IMR-90 (cell line): ENCODE measurements at regions not wholly inside any gene's neighbourhood (a gene's known extent, or its start where the extent isn't known, plus 50 kb on each side); places are given as distances from the start of the nearest gene placed in this dataset.

ENCODE experiments used
- ATAC-seq: fragments of 200-7000 bp; cut with Tn5 transposase; 2 replicates; pipeline ENCODE4 v1.9.1; 2020; ENCODE audit warnings: low read depth, mild to moderate bottlenecking, moderate library complexity
- BruUV-seq: library from RNA; stranded (reverse); fragments of 400-500 nt; replicated peaks from 2 replicates; lab custom pipeline; 2021; lab: Mats Ljungman, UMichigan
- CTCF ChIA-PET: fragments of 300-600 bp; formaldehyde crosslinking; extraction: SDS; loops from one replicate; lab custom pipeline; 2021; ENCODE audit warnings: antibody characterized with exemption; lab: Yijun Ruan, JAX
- POLR2A ChIA-PET: fragments of 300-600 bp; sonication (Branson Sonifier 250); formaldehyde crosslinking; loops from one replicate; lab custom pipeline; 2022; ENCODE audit warnings: antibody characterized with exemption; ENCODE audit not compliant: unreplicated experiment; lab: Charles Lee
- DNase-seq: peaks from one replicate; pipeline ENCODE4 v3.0.0; 2013
- H2AFZ ChIP-seq: replicated peaks from 2 replicates; pipeline ENCODE3; 2013; ENCODE audit warnings: low read length, mild to moderate bottlenecking; ENCODE audit not compliant: poor library complexity
- H2AK5ac ChIP-seq: 2 replicates; pipeline ENCODE4 v1.6.1; 2013; ENCODE audit warnings: low read depth, low read length, inconsistent platforms
- H2AK9ac ChIP-seq: replicated peaks from 2 replicates; pipeline ENCODE3; 2013; ENCODE audit warnings: mild to moderate bottlenecking, low read depth, low read length, moderate library complexity; ENCODE audit not compliant: poor library complexity
- H2BK120ac ChIP-seq: 2 replicates; pipeline ENCODE4 v1.6.1; 2013; ENCODE audit warnings: low read depth, low read length, inconsistent platforms
- H2BK15ac ChIP-seq: 3 replicates; pipeline ENCODE4 v1.6.1; 2013; ENCODE audit warnings: low read depth, low read length, inconsistent platforms
- H2BK20ac ChIP-seq: 2 replicates; pipeline ENCODE4 v1.6.1; 2013; ENCODE audit warnings: low read depth, mild to moderate bottlenecking, inconsistent platforms, low read length, moderate library complexity
- H2BK5ac ChIP-seq: 2 replicates; pipeline ENCODE4 v1.6.1; 2013; ENCODE audit warnings: mild to moderate bottlenecking, low read depth, low read length, inconsistent platforms; ENCODE audit not compliant: poor library complexity, severe bottlenecking
- H3K14ac ChIP-seq: replicated peaks from 2 replicates; pipeline ENCODE4 v1.6.1; 2013; ENCODE audit warnings: low read depth, low read length, inconsistent platforms
- H3K18ac ChIP-seq: 2 replicates; pipeline ENCODE4 v1.6.1; 2013; ENCODE audit warnings: low read depth, low read length, control low read depth
- H3K23ac ChIP-seq: 2 replicates; pipeline ENCODE4 v1.6.1; 2013; ENCODE audit warnings: low read depth, low read length, inconsistent platforms
- H3K27ac ChIP-seq: 2 replicates; pipeline ENCODE4 v1.5.1; 2013; ENCODE audit warnings: mild to moderate bottlenecking, control low read depth, low read length; ENCODE audit not compliant: insufficient read depth
- H3K27me3 ChIP-seq: 2 replicates; pipeline ENCODE4 v1.6.1; 2013; ENCODE audit warnings: low read length; ENCODE audit not compliant: control insufficient read depth, insufficient read depth
- H3K36me3 ChIP-seq: 2 replicates; pipeline ENCODE4 v1.6.1; 2013; ENCODE audit warnings: low read length, mixed read lengths; ENCODE audit not compliant: control insufficient read depth, insufficient read depth
- H3K4ac ChIP-seq: 2 replicates; pipeline ENCODE4 v1.6.1; 2013; ENCODE audit warnings: low read depth, low read length, inconsistent platforms
- H3K4me1 ChIP-seq: 2 replicates; pipeline ENCODE4 v1.6.1; 2013; ENCODE audit warnings: low read length, mixed read lengths; ENCODE audit not compliant: control insufficient read depth, insufficient read depth
- H3K4me2 ChIP-seq: 2 replicates; pipeline ENCODE4 v1.6.1; 2013; ENCODE audit warnings: low read depth, mild to moderate bottlenecking, control low read depth, low read length, moderate library complexity
- H3K4me3 ChIP-seq: 2 replicates; pipeline ENCODE4 v1.5.1; 2013; ENCODE audit warnings: low read depth, mild to moderate bottlenecking, control low read depth, low read length, moderate library complexity; ENCODE audit not compliant: insufficient read depth
- H3K56ac ChIP-seq: 2 replicates; pipeline ENCODE4 v1.6.1; 2013; ENCODE audit warnings: low read length, inconsistent platforms; ENCODE audit not compliant: insufficient read depth; ENCODE audit errors: extremely low read depth
- H3K79me1 ChIP-seq, 2 experiments: 2 replicates each; pipeline ENCODE4 v1.6.1; 2013; ENCODE audit warnings: low read length in 2 of 2, inconsistent platforms in 1 of 2, low read depth in 1 of 2
- H3K9ac ChIP-seq: 2 replicates; pipeline ENCODE4 v1.6.1; 2013; ENCODE audit warnings: low read depth, low read length, control low read depth
- H3K9me1 ChIP-seq: 2 replicates; pipeline ENCODE4 v1.6.1; 2013; ENCODE audit warnings: low read length, inconsistent platforms; ENCODE audit not compliant: insufficient read depth
- H3K9me3 ChIP-seq: 2 replicates; pipeline ENCODE4 v1.6.1; 2013; ENCODE audit warnings: low read length; ENCODE audit not compliant: control insufficient read depth, insufficient read depth
- H4K20me1 ChIP-seq: 2 replicates; pipeline ENCODE4 v1.6.1; 2013; ENCODE audit warnings: low read length, inconsistent platforms; ENCODE audit not compliant: insufficient read depth
- H4K5ac ChIP-seq: 2 replicates; pipeline ENCODE4 v1.6.1; 2013; ENCODE audit warnings: mild to moderate bottlenecking, low read depth, low read length, control low read depth
- H4K8ac ChIP-seq, 2 experiments: 2 replicates each; pipeline ENCODE4 v1.6.1; 2013; ENCODE audit warnings: low read depth in 2 of 2, low read length in 2 of 2, control low read depth in 1 of 2, inconsistent platforms in 1 of 2
- H4K91ac ChIP-seq: 2 replicates; pipeline ENCODE4 v1.6.1; 2013; ENCODE audit warnings: low read depth, low read length, inconsistent platforms; ENCODE audit not compliant: insufficient read depth
- BHLHE40 ChIP-seq: fragments of 150-350 bp; IDR thresholded peaks from 2 replicates; pipeline ENCODE4 v1.6.1; 2016; ENCODE audit warnings: mild to moderate bottlenecking, low read depth, low read length
- CEBPB ChIP-seq: IDR thresholded peaks from 2 replicates; pipeline ENCODE4 v1.6.1; 2012; ENCODE audit warnings: low read depth, low read length, improper control_type of control experiment
- FOS ChIP-seq: fragments of 150-350 bp; IDR thresholded peaks from 2 replicates; pipeline ENCODE4 v1.6.1; 2016; ENCODE audit warnings: low read depth, low read length
- MAZ ChIP-seq: IDR thresholded peaks from 2 replicates; pipeline ENCODE4 v1.6.1; 2012; ENCODE audit warnings: low read depth, mild to moderate bottlenecking, low read length, improper control_type of control experiment, moderate library complexity, borderline replicate concordance
- NFE2L2 ChIP-seq: fragments of 150-350 bp; IDR thresholded peaks from 2 replicates; pipeline ENCODE4 v1.6.1; 2016; ENCODE audit warnings: low read depth, mild to moderate bottlenecking, low read length
- POLR2A ChIP-seq: IDR thresholded peaks from 2 replicates; pipeline ENCODE4 v1.6.1; 2012; ENCODE audit warnings: mild to moderate bottlenecking, low read depth, low read length
- RAD21 ChIP-seq: IDR thresholded peaks from 2 replicates; pipeline ENCODE4 v1.6.1; 2012; ENCODE audit warnings: low read length, improper control_type of control experiment
- RFX5 ChIP-seq: IDR thresholded peaks from 2 replicates; pipeline ENCODE4 v1.8.0; 2012; ENCODE audit warnings: low read depth, mild to moderate bottlenecking, low read length, moderate library complexity
- WGBS, 2 experiments: methylation state at CpG; one replicate each; pipeline versions ENCODE4 v1.1.5 to v1.1.7; 2013; ENCODE audit warnings: missing lambda C conversion rate in 2 of 2; ENCODE audit not compliant: insufficient read length in 1 of 2; ENCODE audit errors: extremely low coverage in 2 of 2; 5-methylcytosine and 5-hydroxymethylcytosine counted together
- dilution Hi-C: fragments of 300-500 bp; cut with HindIII; formaldehyde crosslinking; loops from one replicate; pipeline ENCODE4 v1.14.3; 2018; ENCODE audit warnings: low sequenced_read_pairs; ENCODE audit not compliant: unreplicated experiment
- in situ Hi-C: fragments of 300-500 bp; cut with MboI; formaldehyde crosslinking; loops from 3 replicates; pipeline ENCODE4 v1.14.3; 2019; ENCODE audit warnings: low sequenced_read_pairs, inconsistent platforms, mixed read lengths
- intact Hi-C: fragments of 100-400 bp; cut with micrococcal nuclease; formaldehyde crosslinking; loops from 2 replicates; pipeline ENCODE4 v1.10.0; 2022
- TF ChIP-seq, protein P1 (sequence below): fragments of 150-350 bp; IDR thresholded peaks from 2 replicates; pipeline ENCODE4 v1.6.1; 2016; ENCODE audit warnings: low read depth, mild to moderate bottlenecking, low read length, moderate library complexity, borderline replicate concordance

DNA sequence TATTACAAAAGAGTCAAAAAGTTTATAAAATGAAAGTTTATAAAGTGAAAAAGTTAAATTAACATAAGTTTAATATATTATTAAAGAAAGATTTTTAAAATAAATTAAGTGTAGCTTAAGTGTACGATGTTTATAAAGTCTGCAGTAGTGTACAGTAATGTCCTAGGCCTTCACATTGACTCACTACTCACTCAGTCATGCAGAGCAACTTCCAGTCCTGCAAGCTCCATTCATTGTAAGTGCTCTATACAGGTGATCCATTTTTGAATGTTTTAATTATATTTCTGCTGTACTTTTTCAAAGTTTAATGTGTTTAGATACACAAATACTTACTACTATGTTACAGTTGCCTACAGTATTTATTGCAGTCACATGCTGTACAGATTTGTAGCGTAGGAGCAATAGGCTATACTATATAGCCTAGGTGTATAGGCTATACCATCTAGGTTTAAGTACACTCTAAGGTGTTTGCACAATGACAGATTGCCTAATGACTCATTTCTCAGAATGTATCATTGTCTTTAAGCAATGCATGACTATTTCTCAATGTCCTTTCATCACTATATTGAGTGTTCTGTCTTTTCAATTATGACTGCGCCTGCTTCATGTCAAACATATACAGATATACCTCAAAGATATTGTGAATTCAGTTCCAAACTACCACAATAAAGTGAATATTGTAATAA is 1110.3 kb upstream of the MAP3K7 start:
- Histone ChIP-seq H3K36me3 (no peaks in the 10 kb centered on the region), H2AK5ac (no peak overlapping the region), H3K9ac (no peak overlapping the region), H4K8ac (no peak overlapping the region), H3K4me2 (no peak overlapping the region), H4K5ac (no peak overlapping the region), H3K9me3 (no peaks in the 10 kb centered on the region), H3K27ac (no peak overlapping the region), H3K4ac (no peak overlapping the region), H2BK5ac (no peak overlapping the region), H2BK20ac (no peak overlapping the region), H3K14ac (no peak overlapping the region), H3K4me3 (no peak overlapping the region), H3K18ac (no peak overlapping the region), H3K27me3 (no peaks in the 10 kb centered on the region), H3K23ac (no peak overlapping the region), H2AK9ac (no peak overlapping the region), H3K9me1 (no peaks in the 10 kb centered on the region), H2BK15ac (no peak overlapping the region), H3K4me1 (no peaks in the 10 kb centered on the region), H2BK120ac (no peak overlapping the region), H4K91ac (no peak overlapping the region), H3K56ac (no peak overlapping the region), H4K20me1 (no peaks in the 10 kb centered on the region), H3K79me1 (no peaks in the 10 kb centered on the region), H2AFZ (no peak overlapping the region)
- ChIA-PET POLR2A (no interaction called here), CTCF (interaction anchor here (0.6 kb wide), 1 partner anchor 330 kb away, joined by 3 read pairs; no protein-coding TSS in a partner anchor)
- TF ChIP-seq MAZ (no peak), CEBPB (no peak), BHLHE40 (no peak), RFX5 (no peak), NFE2L2 (no peak), RAD21 (no peak), FOS (no peak), POLR2A (no peak)
- TF ChIP-seq, protein P1, sequence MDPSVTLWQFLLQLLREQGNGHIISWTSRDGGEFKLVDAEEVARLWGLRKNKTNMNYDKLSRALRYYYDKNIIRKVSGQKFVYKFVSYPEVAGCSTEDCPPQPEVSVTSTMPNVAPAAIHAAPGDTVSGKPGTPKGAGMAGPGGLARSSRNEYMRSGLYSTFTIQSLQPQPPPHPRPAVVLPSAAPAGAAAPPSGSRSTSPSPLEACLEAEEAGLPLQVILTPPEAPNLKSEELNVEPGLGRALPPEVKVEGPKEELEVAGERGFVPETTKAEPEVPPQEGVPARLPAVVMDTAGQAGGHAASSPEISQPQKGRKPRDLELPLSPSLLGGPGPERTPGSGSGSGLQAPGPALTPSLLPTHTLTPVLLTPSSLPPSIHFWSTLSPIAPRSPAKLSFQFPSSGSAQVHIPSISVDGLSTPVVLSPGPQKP: no peak
- dilution Hi-C loops (no loop called here), in situ Hi-C loops (no loop called here), intact Hi-C loops (no loop called here)
- DNase-seq (no peak), ATAC-seq (peak; percentile 59)
- no TSS peak for BruUV-seq
- no CpG with 5 or more reads among the region's 3 CpGs for WGBS, 2 experiments
